ENCODE measurements at regions not wholly inside any gene's neighbourhood (a gene's known extent, or its start where the extent isn't known, plus 50 kb on each side); places are given as distances from the start of the nearest gene placed in this dataset.

GRCh38 chr5:57550132-57550531, 67.5 kb upstream of the ACTBL2 start:
- no peak for DNase-seq (ENCODE audit: low spot score)

GRCh38 chr5:57549566-57549965, 67.0 kb upstream of the ACTBL2 start:
- DNase-seq (ENCODE audit: low spot score) = no peak

- DNase-seq (ENCODE audit: low spot score) = no peak
Measured at GRCh38 chr5:57540823-57541222, 58.2 kb upstream of the ACTBL2 start.

GRCh38 chr5:57539281-57539701, 56.7 kb upstream of the ACTBL2 start:
- no peak for DNase-seq (ENCODE audit: low spot score)

- peak; percentile 20 for DNase-seq (ENCODE audit: low spot score)
Measured at GRCh38 chr5:57538341-57538955, 55.8 kb upstream of the ACTBL2 start.

DNA sequence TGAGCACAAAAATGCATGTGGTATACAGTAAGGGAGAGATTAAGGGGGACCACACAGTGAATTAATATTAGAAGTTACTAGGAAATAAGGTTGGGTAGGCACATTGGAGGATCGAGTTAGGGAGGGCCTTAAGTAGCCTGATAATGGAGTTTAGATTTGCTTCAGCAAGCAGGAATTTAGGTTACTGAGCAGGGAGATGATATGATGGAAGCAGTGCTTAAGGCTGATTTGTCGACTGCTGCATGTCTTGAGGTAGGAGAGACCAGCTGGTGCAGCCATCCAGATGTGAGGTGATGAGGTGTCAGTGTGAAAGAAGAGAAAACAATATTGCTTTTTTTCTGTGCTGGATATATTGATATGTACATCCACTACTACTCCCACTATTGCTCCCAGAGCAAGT, 55.2 kb upstream of the ACTBL2 start:
- no peak for DNase-seq (ENCODE audit: low spot score)

DNA sequence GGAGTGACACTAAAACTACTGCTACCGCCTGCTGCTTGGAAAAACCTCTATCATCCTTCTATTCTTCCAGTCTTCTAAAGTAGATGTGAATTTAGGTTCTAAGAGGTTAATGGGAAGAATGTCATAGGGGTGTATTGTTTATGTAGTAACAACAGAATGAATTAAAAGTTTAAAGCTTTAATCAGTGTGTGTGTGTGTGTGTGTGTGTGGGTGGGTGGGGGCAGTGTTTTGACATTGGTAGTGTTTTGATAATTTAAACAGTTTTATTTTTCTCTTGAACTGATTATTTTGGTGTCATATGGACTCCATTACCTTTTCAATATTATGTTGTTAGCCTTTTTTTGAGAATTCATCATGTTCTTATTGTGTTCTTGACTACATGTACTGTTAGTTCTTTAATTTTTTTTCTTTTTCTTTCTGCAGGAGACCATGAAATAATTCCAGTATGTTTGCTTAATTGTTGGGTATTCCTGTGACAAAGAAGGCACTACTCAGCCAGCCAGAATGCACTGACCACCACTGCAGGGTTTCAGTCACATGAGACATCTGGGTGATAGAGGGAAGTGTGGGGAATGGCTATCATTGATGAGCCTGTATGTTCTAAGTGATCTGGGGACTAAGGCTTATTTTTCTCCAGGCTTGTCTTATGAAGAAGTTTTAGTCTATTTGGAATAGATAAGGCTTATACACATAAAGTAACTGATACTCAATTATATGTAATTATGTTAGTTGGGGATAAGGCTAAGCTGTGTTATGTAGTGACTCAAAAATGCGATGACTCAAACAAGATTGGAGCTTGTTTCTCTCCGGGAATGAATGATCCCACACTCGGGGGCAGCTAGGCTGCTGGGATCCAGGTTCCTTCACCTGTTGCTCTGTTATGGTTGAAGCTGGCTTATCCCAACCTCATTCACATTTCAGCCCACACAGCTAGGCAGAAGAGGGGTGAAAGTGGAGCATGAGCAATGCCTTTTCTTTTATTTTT, 50.2 kb upstream of the ACTBL2 start:
- DNase-seq (ENCODE audit: low spot score) = no peak
